OCI-LY7 (cell line): ENCODE measurements at regions not wholly inside any gene's neighbourhood (a gene's known extent, or its start where the extent isn't known, plus 50 kb on each side); places are given as distances from the start of the nearest gene placed in this dataset.

Experiments
- BruUV-seq: library from RNA; stranded (reverse); fragments of 400-500 nt; replicated peaks from 2 replicates; lab custom pipeline; 2021; lab: Mats Ljungman, UMichigan
- CTCF ChIA-PET: fragments of 300-600 bp; sonication (Branson Sonifier 250); formaldehyde crosslinking; loops from one replicate; lab custom pipeline; 2022; ENCODE audit warnings: antibody characterized with exemption; ENCODE audit not compliant: unreplicated experiment; lab: Charles Lee
- POLR2A ChIA-PET: fragments of 300-600 bp; sonication (Branson Sonifier 250); formaldehyde crosslinking; loops from one replicate; lab custom pipeline; 2022; ENCODE audit warnings: antibody characterized with exemption; lab: Charles Lee
- DNase-seq: peaks from one replicate; pipeline ENCODE4 v3.0.0-alpha.2; 2015; ENCODE audit warnings: low spot score
- H2AFZ ChIP-seq: fragments of 200-600 bp; sonication (generic), shearing (Covaris generic); 2 replicates; pipeline ENCODE4 v1.6.1; 2014; ENCODE audit warnings: mild to moderate bottlenecking, antibody characterized with exemption, low read length, moderate library complexity
- H3K27ac ChIP-seq: fragments of 200-600 bp; sonication (generic); 2 replicates; pipeline ENCODE4 v1.5.1; 2014; ENCODE audit warnings: mixed run types, low read depth, mild to moderate bottlenecking, moderate library complexity, low read length, inconsistent platforms; ENCODE audit not compliant: poor library complexity, severe bottlenecking
- H3K36me3 ChIP-seq: fragments of 200-600 bp; sonication (generic); 2 replicates; pipeline ENCODE4 v1.6.1; 2014; ENCODE audit warnings: mild to moderate bottlenecking, antibody characterized with exemption, low read length, moderate library complexity, mixed read lengths; ENCODE audit not compliant: insufficient read depth
- H3K4me1 ChIP-seq: fragments of 200-600 bp; sonication (generic); 2 replicates; pipeline ENCODE4 v1.5.1; 2014; ENCODE audit warnings: mild to moderate bottlenecking, low read length; ENCODE audit not compliant: insufficient read depth, poor library complexity, severe bottlenecking
- H3K4me2 ChIP-seq: fragments of 200-600 bp; sonication (generic); 2 replicates; pipeline ENCODE4 v1.6.1; 2014; ENCODE audit warnings: mild to moderate bottlenecking, low read length
- H3K4me3 ChIP-seq: fragments of 200-600 bp; sonication (generic); 2 replicates; pipeline ENCODE4 v1.5.1; 2014; ENCODE audit warnings: mild to moderate bottlenecking, low read depth, low read length; ENCODE audit not compliant: poor library complexity, severe bottlenecking
- H3K79me2 ChIP-seq: fragments of 200-600 bp; sonication (generic); 2 replicates; pipeline ENCODE4 v1.6.1; 2016; ENCODE audit warnings: low read depth, mild to moderate bottlenecking, low read length, moderate library complexity, mixed read lengths; ENCODE audit not compliant: insufficient read depth
- H3K9me2 ChIP-seq: fragments of 200-600 bp; sonication (generic); 2 replicates; pipeline ENCODE4 v1.6.1; 2016; ENCODE audit warnings: mild to moderate bottlenecking, low read length, mixed read lengths; ENCODE audit not compliant: insufficient read depth
- H3K9me3 ChIP-seq: fragments of 200-600 bp; sonication (generic); 2 replicates; pipeline ENCODE4 v1.6.1; 2014; ENCODE audit warnings: mild to moderate bottlenecking, mixed run types, low read length, mixed read lengths
- H4K20me1 ChIP-seq: fragments of 200-600 bp; sonication (generic); 2 replicates; pipeline ENCODE4 v1.6.1; 2014; ENCODE audit warnings: mild to moderate bottlenecking, antibody characterized with exemption, low read length, moderate library complexity, mixed read lengths; ENCODE audit not compliant: insufficient read depth
- EZH2phosphoT487 ChIP-seq: fragments of 200-600 bp; sonication (generic); IDR thresholded peaks from 2 replicates; pipeline ENCODE4 v1.6.1; 2018; ENCODE audit warnings: low read depth, borderline replicate concordance, mild to moderate bottlenecking, mixed run types, antibody characterized with exemption, low read length, moderate library complexity, mixed read lengths
- intact Hi-C: fragments of 100-400 bp; cut with micrococcal nuclease; formaldehyde crosslinking; loops from one replicate; pipeline ENCODE4 v1.10.0; 2022; ENCODE audit not compliant: unreplicated experiment
- TF ChIP-seq, protein P1 (sequence below): fragments of 200-600 bp; sonication (generic); conservative IDR thresholded peaks from 2 replicates; pipeline ENCODE4 v1.5.1; 2014; ENCODE audit warnings: mild to moderate bottlenecking, antibody characterized with exemption, low read length, moderate library complexity, mixed read lengths

DNA sequence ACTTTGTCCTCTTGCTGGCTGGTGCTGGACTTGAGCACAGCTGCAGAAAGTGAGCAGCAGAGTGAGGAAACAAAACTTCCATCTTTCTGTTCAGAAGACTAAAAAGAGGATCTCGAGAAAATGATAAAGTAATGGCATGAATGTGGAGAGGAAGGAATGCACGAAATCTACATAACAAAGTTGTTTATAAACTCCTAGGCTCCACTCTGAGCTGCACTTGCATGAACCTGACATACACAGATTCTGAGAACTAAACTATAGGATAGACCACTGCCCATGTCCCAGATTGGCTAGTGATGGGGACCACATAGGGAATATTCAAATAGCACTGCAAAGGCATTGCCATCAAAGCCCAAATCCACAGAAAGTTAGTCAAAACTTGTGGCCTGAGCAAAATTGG is 121.1 kb upstream of the MON1B start:
- TF ChIP-seq, protein P1, sequence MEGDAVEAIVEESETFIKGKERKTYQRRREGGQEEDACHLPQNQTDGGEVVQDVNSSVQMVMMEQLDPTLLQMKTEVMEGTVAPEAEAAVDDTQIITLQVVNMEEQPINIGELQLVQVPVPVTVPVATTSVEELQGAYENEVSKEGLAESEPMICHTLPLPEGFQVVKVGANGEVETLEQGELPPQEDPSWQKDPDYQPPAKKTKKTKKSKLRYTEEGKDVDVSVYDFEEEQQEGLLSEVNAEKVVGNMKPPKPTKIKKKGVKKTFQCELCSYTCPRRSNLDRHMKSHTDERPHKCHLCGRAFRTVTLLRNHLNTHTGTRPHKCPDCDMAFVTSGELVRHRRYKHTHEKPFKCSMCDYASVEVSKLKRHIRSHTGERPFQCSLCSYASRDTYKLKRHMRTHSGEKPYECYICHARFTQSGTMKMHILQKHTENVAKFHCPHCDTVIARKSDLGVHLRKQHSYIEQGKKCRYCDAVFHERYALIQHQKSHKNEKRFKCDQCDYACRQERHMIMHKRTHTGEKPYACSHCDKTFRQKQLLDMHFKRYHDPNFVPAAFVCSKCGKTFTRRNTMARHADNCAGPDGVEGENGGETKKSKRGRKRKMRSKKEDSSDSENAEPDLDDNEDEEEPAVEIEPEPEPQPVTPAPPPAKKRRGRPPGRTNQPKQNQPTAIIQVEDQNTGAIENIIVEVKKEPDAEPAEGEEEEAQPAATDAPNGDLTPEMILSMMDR, result no peak
- TF ChIP-seq EZH2phosphoT487, result no peak
- ChIA-PET POLR2A (interaction anchor here (0.6 to 0.7 kb wide), 2 partner anchors 86 to 110 kb away, joined by 3 to 4 read pairs; no protein-coding TSS in a partner anchor), CTCF (no interaction called here)
- H3K27ac ChIP-seq, result no peak overlapping the region
- H3K36me3 ChIP-seq, result no peaks in the 10 kb centered on the region
- H3K9me3 ChIP-seq, result no peaks in the 10 kb centered on the region
- no peak overlapping the region for H3K4me2 ChIP-seq
- H4K20me1 ChIP-seq, result no peaks in the 10 kb centered on the region
- no peak for DNase-seq
- H3K9me2 ChIP-seq, result no peaks in the 10 kb centered on the region
- peaks cover 23% of the 10 kb centered on the region for H3K4me1 ChIP-seq
- no TSS peak for BruUV-seq
- intact Hi-C loops, result no loop called here
- H3K4me3 ChIP-seq, result no peak overlapping the region
- H3K79me2 ChIP-seq, result no peaks in the 10 kb centered on the region
- no peak overlapping the region for H2AFZ ChIP-seq

DNA sequence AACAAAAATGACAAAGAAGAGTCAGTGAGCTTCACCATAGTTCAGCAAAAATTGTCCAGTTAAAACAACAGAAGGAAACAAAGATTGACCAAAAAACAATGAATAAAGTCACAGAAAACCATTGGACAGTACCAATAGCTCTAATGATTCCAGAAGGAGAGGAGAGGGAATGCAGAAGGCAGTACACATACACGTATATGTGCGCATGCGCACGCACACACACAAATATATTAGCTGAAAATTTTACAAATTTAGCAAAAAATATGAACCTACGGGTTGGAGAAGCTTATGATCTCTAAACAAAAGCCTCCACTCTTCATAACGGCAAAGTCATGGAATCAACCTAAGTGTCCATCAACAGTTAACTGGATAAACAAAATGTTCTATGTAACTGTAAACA is 120.3 kb upstream of the MON1B start:
- no peak overlapping the region for H2AFZ ChIP-seq
- CTCF ChIA-PET, result no interaction called here
- no peak overlapping the region for H3K4me3 ChIP-seq
- no peaks in the 10 kb centered on the region for H3K9me3 ChIP-seq
- no TSS peak for BruUV-seq
- no peaks in the 10 kb centered on the region for H3K36me3 ChIP-seq
- H3K79me2 ChIP-seq, result no peaks in the 10 kb centered on the region
- H3K9me2 ChIP-seq, result no peaks in the 10 kb centered on the region
- H3K27ac ChIP-seq, result no peak overlapping the region
- TF ChIP-seq, protein P1, result no peak
- TF ChIP-seq EZH2phosphoT487, result no peak
- H3K4me1 ChIP-seq, result peaks cover 23% of the 10 kb centered on the region
- intact Hi-C loops, result no loop called here
- H4K20me1 ChIP-seq, result no peaks in the 10 kb centered on the region
- no peak for DNase-seq
- POLR2A ChIA-PET, result interaction anchor here (0.6 to 1.3 kb wide), 4 partner anchors 10 to 111 kb away, joined by 3 to 5 read pairs (median 4); no protein-coding TSS in a partner anchor
- H3K4me2 ChIP-seq, result no peak overlapping the region

DNA sequence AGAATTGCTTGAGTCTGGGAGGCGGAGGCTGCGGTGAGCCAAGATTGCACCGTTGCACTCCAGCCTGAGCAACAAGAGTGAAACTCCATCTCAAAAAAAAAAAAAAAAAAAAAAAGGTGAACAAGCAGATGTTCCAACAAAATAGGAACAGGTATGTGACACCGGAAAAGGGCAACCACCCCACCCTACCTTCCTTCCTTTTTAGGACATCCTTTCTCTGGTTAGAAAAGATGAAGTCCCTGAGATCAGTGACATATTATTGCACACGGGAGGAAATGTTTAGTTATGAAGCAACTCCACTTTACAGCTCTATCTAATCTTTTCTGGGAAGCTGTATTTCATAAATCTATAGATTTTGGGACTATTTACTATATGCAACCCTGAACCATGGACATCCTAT is 114.2 kb upstream of the MON1B start:
- no peaks in the 10 kb centered on the region for H3K79me2 ChIP-seq
- H3K4me2 ChIP-seq, result no peak overlapping the region
- POLR2A ChIA-PET, result interaction anchor here (0.9 to 1.0 kb wide), 2 partner anchors 9 to 22 kb away, joined by 3 read pairs; no protein-coding TSS in a partner anchor
- no peak overlapping the region for H3K4me3 ChIP-seq
- H3K27ac ChIP-seq, result no peak overlapping the region
- intact Hi-C loops, result no loop called here
- TF ChIP-seq, protein P1, result no peak
- no peak for TF ChIP-seq EZH2phosphoT487
- H3K4me1 ChIP-seq, result no peaks in the 10 kb centered on the region
- no peak overlapping the region for H2AFZ ChIP-seq
- BruUV-seq, result no TSS peak
- no peaks in the 10 kb centered on the region for H3K9me2 ChIP-seq
- DNase-seq, result no peak
- no peaks in the 10 kb centered on the region for H4K20me1 ChIP-seq
- no peaks in the 10 kb centered on the region for H3K36me3 ChIP-seq
- CTCF ChIA-PET, result no interaction called here
- no peaks in the 10 kb centered on the region for H3K9me3 ChIP-seq
